GM20000 (cell line): ENCODE measurements at regions not wholly inside any gene's neighbourhood (a gene's known extent, or its start where the extent isn't known, plus 50 kb on each side); places are given as distances from the start of the nearest gene placed in this dataset.

ENCODE experiments used
- DNase-seq: peaks from one replicate; pipeline ENCODE4 v3.0.0; 2012; ENCODE audit warnings: low spot score
- TF ChIP-seq, protein P1 (sequence below): IDR thresholded peaks from 2 replicates; pipeline ENCODE4 v1.5.1; 2012; ENCODE audit warnings: mild to moderate bottlenecking, control low read depth; ENCODE audit errors: extremely low read depth, missing control alignments

DNA sequence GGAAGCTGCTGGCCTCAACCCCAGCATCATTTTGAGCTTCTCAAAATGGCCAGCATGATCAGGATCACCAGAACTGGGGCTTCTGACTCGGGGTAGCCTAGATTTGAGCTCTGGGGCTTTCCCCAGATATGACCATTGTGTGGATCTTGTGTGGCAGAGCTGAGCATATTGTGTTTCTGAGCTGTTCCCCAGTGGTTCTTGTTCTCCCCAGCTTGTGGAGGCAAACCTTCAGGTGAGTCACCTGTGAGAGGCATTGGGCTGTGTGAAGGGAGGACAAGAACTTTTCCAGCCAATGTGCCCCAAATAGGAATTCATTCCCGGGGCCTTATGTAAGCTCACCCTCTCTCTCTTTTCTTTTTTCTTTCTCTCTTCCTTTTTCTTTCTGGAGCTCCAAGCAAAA lies 80.7 kb upstream of the PITX1 start:
- no peak for DNase-seq
- TF ChIP-seq, protein P1, sequence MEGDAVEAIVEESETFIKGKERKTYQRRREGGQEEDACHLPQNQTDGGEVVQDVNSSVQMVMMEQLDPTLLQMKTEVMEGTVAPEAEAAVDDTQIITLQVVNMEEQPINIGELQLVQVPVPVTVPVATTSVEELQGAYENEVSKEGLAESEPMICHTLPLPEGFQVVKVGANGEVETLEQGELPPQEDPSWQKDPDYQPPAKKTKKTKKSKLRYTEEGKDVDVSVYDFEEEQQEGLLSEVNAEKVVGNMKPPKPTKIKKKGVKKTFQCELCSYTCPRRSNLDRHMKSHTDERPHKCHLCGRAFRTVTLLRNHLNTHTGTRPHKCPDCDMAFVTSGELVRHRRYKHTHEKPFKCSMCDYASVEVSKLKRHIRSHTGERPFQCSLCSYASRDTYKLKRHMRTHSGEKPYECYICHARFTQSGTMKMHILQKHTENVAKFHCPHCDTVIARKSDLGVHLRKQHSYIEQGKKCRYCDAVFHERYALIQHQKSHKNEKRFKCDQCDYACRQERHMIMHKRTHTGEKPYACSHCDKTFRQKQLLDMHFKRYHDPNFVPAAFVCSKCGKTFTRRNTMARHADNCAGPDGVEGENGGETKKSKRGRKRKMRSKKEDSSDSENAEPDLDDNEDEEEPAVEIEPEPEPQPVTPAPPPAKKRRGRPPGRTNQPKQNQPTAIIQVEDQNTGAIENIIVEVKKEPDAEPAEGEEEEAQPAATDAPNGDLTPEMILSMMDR, result no peak

DNA sequence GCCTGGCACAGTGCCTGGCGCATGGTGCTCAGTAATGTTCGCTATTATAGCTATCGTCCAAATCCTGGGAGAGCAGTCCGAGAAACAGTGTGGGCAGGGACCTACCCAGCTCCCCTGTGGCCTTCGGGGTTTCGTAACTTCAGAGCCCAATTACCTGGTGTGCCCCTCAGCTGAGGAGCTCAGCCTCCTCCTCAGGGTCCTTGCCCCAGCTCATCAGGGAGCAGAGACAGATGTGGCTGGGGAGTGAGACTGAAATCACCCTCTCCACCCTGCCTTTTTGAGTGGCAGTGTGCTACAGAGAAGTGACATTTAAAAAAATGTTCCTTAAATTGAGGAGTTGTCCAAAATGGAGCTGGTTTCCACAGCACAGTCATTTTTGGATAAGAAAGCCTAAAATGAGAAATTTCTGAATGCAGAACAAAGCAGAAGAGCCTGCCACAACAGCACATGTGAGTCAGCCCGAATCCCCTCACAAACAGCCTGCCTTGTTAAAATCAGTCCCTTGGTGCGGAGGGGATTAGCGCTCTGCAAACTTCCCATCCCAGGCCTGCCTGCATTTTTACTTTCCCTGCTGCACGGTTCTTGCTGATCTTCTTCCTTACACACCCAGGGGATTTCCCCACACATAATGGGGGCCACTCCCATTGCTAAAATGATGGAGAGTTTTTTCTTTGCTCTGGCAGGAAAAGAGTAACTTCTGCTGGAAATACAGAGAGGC lies 78.1 kb upstream of the PITX1 start:
- no peak for DNase-seq
- TF ChIP-seq, protein P1, result no peak

DNA sequence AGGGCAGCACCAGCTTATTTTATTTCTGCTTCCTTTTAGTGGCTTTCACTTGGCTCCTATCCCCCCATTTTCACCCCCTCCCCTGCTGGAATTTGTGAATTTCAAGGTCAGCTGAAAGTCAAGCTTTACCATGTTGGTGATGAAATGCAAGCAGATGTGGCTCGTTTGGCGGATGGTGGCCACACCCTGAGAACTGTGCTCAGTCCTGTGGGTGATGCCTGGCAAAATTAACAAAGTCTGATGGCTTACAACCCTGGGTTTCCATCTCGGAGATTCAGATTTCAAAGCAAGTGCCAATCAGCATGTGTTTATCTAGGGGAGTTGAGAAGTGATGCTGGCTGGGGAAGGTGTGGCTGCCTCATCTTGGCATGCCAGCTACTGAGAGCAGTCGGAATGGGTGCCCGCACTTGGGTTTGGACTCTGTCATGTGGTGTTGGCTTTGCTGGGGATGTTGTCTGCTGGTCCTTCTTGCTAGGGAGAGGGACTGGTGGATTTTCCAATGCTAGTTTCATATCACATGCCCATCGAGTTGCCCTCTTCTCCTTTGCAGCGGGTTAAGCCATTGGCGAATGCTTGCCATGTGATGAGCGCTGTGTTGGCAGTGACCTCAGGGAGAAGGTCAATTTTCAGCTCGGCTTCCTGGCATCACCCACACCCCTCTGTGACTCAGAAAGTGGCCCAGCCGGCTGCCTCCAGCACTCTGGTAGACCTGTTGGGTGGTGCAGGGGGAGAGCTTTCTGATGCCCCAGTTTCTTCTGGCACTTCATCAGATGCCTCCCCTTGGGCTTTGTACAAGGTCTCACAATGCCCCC lies 77.0 kb upstream of the PITX1 start:
- TF ChIP-seq, protein P1, result no peak
- DNase-seq, result no peak

DNA sequence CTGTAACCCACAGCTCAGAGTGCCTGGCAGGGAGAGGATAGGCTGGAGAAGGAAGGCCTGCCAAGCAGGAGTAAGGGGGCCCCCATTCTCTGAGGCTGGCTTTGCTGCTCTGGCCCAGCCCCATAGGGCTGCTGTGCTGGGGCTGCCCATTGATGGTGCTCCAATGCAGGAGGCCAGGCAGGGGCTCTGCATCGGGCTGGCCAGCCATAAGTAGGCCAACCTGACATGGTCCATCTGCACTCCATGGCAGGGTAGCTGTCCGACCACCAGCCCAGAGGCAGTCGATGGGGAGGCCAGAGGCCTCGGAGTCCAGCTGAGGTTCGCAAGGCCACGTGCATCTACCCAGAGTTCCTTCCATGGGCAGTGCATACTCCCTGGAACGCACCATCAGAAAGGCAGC lies 75.0 kb upstream of the PITX1 start:
- no peak for DNase-seq
- TF ChIP-seq, protein P1, result no peak

DNA sequence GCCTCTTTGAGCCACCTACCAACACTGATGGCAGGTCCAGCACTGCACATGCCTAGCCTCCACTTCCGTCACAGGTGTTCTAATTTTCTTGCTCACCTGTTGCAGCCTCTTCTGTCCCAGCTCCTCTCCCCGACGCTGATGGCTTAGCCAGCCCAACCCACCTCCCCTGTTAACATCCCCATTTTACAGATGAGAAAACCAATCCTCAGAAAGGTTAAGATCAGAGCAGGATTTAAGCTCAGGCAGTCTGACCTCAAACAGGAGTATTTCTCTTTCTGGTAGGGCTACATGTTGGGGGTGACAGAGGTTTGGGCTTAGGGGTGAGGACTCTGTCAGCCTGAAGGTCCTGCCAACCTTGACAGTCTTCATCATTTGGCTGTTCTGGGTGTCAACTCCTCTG lies 74.5 kb upstream of the PITX1 start:
- DNase-seq, result no peak
- TF ChIP-seq, protein P1, result no peak

DNA sequence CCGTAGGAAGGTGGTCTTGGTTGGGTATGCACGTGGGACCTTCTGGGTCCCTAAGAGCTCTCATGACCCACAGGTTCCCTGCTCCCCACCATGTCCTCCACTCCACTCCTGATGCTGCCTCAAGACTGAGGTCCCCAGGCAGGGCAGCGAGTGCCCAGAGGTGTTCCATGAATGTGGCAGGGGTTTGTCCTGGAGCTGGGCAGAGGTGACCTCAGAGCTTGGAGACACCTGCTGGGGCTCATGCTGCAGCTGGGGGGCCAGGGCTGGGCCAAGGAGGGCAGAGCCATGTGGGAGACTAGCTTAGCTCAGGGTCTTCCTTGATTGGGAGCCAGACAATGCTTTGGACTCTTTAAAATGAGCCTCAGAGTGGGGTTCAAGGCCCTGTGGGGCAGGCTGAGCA lies 74.0 kb upstream of the PITX1 start:
- no peak for DNase-seq
- TF ChIP-seq, protein P1, result no peak
